Testis (tissue), 2 donors: ENCODE measurements at regions not wholly inside any gene's neighbourhood (a gene's known extent, or its start where the extent isn't known, plus 50 kb on each side); places are given as distances from the start of the nearest gene placed in this dataset.

ENCODE experiments used
- DNase-seq: peaks from one replicate; pipeline ENCODE4 v3.0.0-alpha.2; 2019
- H3K27ac ChIP-seq, 2 donors: fragments of 200-600 bp; sonication (generic); one replicate each; pipeline ENCODE4 v1.5.1; 2019
- H3K27me3 ChIP-seq: fragments of 200-600 bp; sonication (generic); one replicate; pipeline ENCODE4 v1.5.1; 2019
- H3K36me3 ChIP-seq: fragments of 200-600 bp; sonication (generic); one replicate; pipeline ENCODE4 v1.5.1; 2017; ENCODE audit warnings: low read depth; ENCODE audit errors: missing control alignments
- H3K4me1 ChIP-seq: fragments of 200-600 bp; sonication (generic); one replicate; pipeline ENCODE4 v1.5.1; 2019
- H3K4me3 ChIP-seq, 2 donors: fragments of 200-600 bp; sonication (generic); one replicate each; pipeline ENCODE4 v1.5.1; 2017 to 2019
- H3K9me3 ChIP-seq: fragments of 200-600 bp; sonication (generic); one replicate; pipeline ENCODE4 v1.5.1; 2017
- CTCF ChIP-seq, 3 experiments: fragments of 450-650 bp in 2 of 3; fragments of 200-600 bp in 1 of 3; sonication (generic) in 1 of 3; IDR thresholded peaks; one replicate each; pipeline ENCODE4 v1.5.1; 2016 to 2019; ENCODE audit warnings: antibody characterized with exemption in 3 of 3, mild to moderate bottlenecking in 2 of 3, moderate library complexity in 1 of 3
- POLR2A ChIP-seq: fragments of 450-650 bp; IDR thresholded peaks from one replicate; pipeline ENCODE4 v1.6.1; 2017; ENCODE audit warnings: antibody characterized with exemption, mild to moderate bottlenecking, moderate library complexity
- WGBS, 2 donors: methylation state at CpG; one replicate each; pipeline ENCODE4 v1.1.5; 2018; 5-methylcytosine and 5-hydroxymethylcytosine counted together
- intact Hi-C: fragments of 100-400 bp; cut with DNase I; formaldehyde crosslinking; loops from one replicate; pipeline ENCODE4 v1.15.1; 2023; ENCODE audit warnings: low total_unique reads

- no peak overlapping the region for H3K27ac ChIP-seq
- DNase-seq: no peak
- H3K27me3 ChIP-seq: no peaks in the 10 kb centered on the region
- TF ChIP-seq POLR2A (no peak), CTCF (IDR thresholded peaks at IDR 0.05) (no peak)
- no peak overlapping the region for H3K4me3 ChIP-seq
- H3K4me1 ChIP-seq: no peaks in the 10 kb centered on the region
- H3K9me3 ChIP-seq: no peaks in the 10 kb centered on the region
- 68 to 75% methylated on average over 4 of the region's 4 CpGs for WGBS, 2 donors
- H3K36me3 ChIP-seq: no peaks in the 10 kb centered on the region
- intact Hi-C loops: no loop called here
These were observed 663.1 kb downstream of the XIRP2 start for GRCh38 chr2:167551416-167551815.

GRCh38 chr2:167550448-167550847 lies 662.2 kb downstream of the XIRP2 start:
- Histone ChIP-seq H3K27me3 (no peaks in the 10 kb centered on the region), H3K36me3 (no peaks in the 10 kb centered on the region), H3K4me1 (no peaks in the 10 kb centered on the region), H3K9me3 (no peaks in the 10 kb centered on the region), H3K4me3 (no peak overlapping the region), H3K27ac (no peak overlapping the region)
- peak in 1 of 3 experiments; percentile 28 for TF ChIP-seq CTCF (IDR thresholded peaks at IDR 0.05)
- no peak for TF ChIP-seq POLR2A
- no peak for DNase-seq
- intact Hi-C loops: no loop called here
- 80 to 93% methylated on average over 1 of the region's 1 CpG for WGBS, 2 donors

- intact Hi-C loops: no loop called here
- H3K27ac ChIP-seq: no peak overlapping the region
These were observed 660.1 kb downstream of the XIRP2 start for GRCh38 chr2:167548396-167548795.

GRCh38 chr2:167544602-167545001 lies 656.3 kb downstream of the XIRP2 start:
- intact Hi-C loops: no loop called here
- Histone ChIP-seq H3K9me3 (no peaks in the 10 kb centered on the region), H3K4me3 (peak overlapping the region in 1 of 2 donors; percentile 4), H3K27me3 (no peaks in the 10 kb centered on the region), H3K27ac (no peak overlapping the region), H3K36me3 (no peaks in the 10 kb centered on the region), H3K4me1 (no peaks in the 10 kb centered on the region)
- no peak for DNase-seq
- TF ChIP-seq CTCF (IDR thresholded peaks at IDR 0.05) (no peak), POLR2A (no peak)
- 59 to 77% methylated on average over 19 of the region's 19 CpGs for WGBS, 2 donors

More at GRCh38 chr2:167548396-167548795, 660.1 kb downstream of the XIRP2 start:
- Histone ChIP-seq H3K36me3 (no peaks in the 10 kb centered on the region), H3K4me1 (no peaks in the 10 kb centered on the region), H3K9me3 (no peaks in the 10 kb centered on the region), H3K4me3 (no peak overlapping the region), H3K27me3 (no peaks in the 10 kb centered on the region)
- TF ChIP-seq CTCF (IDR thresholded peaks at IDR 0.05) (no peak), POLR2A (no peak)
- no peak for DNase-seq
- WGBS, 2 donors: 87 to 94% methylated on average over 2 of the region's 2 CpGs

- Histone ChIP-seq H3K27ac (no peak overlapping the region), H3K4me1 (no peaks in the 10 kb centered on the region), H3K27me3 (no peaks in the 10 kb centered on the region), H3K9me3 (no peaks in the 10 kb centered on the region), H3K36me3 (no peaks in the 10 kb centered on the region), H3K4me3 (no peak overlapping the region)
- intact Hi-C loops: no loop called here
- TF ChIP-seq POLR2A (no peak), CTCF (IDR thresholded peaks at IDR 0.05) (no peak)
- DNase-seq: no peak
- WGBS, 2 donors: 85 to 87% methylated on average over 4 of the region's 4 CpGs
These were observed 655.4 kb downstream of the XIRP2 start for GRCh38 chr2:167543721-167544120.
